ENCODE measurements at regions not wholly inside any gene's neighbourhood (a gene's known extent, or its start where the extent isn't known, plus 50 kb on each side); places are given as distances from the start of the nearest gene placed in this dataset.

- Histone ChIP-seq H3K27me3 (ENCODE audit: insufficient read depth, low read length) (no peaks in the 10 kb centered on the region), H3K4me3 (ENCODE audit: insufficient read depth, low read length) (no peak overlapping the region), H4K20me1 (ENCODE audit: insufficient read depth, low read length) (no peaks in the 10 kb centered on the region), H3K36me3 (ENCODE audit: insufficient read depth, low read length) (no peaks in the 10 kb centered on the region), H3K27ac (ENCODE audit: low read depth, low read length) (no peak overlapping the region), H3K4me1 (ENCODE audit: insufficient read depth, low read length) (no peaks in the 10 kb centered on the region), H2AFZ (ENCODE audit: low read length) (no peak overlapping the region), H3K79me2 (ENCODE audit: insufficient read depth, low read length) (no peaks in the 10 kb centered on the region), H3K4me2 (ENCODE audit: insufficient read depth, low read length) (no peak overlapping the region), H3K9me3 (ENCODE audit: low read depth, low read length) (no peaks in the 10 kb centered on the region)
- no peak for DNase-seq (ENCODE audit: insufficient read length, low spot score, missing footprints)
- no peak for TF ChIP-seq CTCF (IDR thresholded peaks at IDR 0.05; ENCODE audit: extremely low read depth, low read depth, low read length)
Measured at GRCh38 chr5:162929104-162929503, 508.3 kb upstream of the CCNG1 start.

GRCh38 chr5:162931501-162931900, 505.9 kb upstream of the CCNG1 start:
- Histone ChIP-seq H3K4me2 (ENCODE audit: insufficient read depth, low read length) (no peak overlapping the region), H3K27me3 (ENCODE audit: insufficient read depth, low read length) (no peaks in the 10 kb centered on the region), H3K27ac (ENCODE audit: low read depth, low read length) (no peak overlapping the region), H3K36me3 (ENCODE audit: insufficient read depth, low read length) (no peaks in the 10 kb centered on the region), H3K79me2 (ENCODE audit: insufficient read depth, low read length) (no peaks in the 10 kb centered on the region), H3K4me3 (ENCODE audit: insufficient read depth, low read length) (no peak overlapping the region), H4K20me1 (ENCODE audit: insufficient read depth, low read length) (no peaks in the 10 kb centered on the region), H3K4me1 (ENCODE audit: insufficient read depth, low read length) (no peaks in the 10 kb centered on the region), H3K9me3 (ENCODE audit: low read depth, low read length) (peaks cover 6% of the 10 kb centered on the region), H2AFZ (ENCODE audit: low read length) (no peak overlapping the region)
- TF ChIP-seq CTCF (IDR thresholded peaks at IDR 0.05; ENCODE audit: extremely low read depth, low read depth, low read length): no peak
- DNase-seq (ENCODE audit: insufficient read length, low spot score, missing footprints): no peak

DNA sequence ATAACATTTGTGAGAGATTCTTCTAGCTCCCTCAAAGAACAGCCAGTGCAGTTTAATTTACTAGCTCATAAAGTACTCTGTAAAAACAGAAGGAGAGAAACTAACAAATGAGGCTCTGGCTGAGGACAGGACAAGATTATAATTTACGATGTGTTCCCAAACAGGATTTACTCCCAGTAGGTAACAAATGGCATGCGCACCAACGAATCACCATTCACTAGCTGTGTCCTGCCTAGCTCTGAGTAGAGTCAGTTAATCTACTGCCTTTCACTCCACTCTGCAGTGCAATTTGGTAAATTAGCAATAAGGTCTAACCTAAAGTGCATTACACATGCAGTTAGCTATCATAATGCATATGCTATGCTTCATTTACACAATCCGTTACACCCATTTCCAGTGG, 497.4 kb upstream of the CCNG1 start:
- no peak overlapping the region for H3K4me2 ChIP-seq (ENCODE audit: insufficient read depth, low read length)
- no peaks in the 10 kb centered on the region for H4K20me1 ChIP-seq (ENCODE audit: insufficient read depth, low read length)
- H3K4me3 ChIP-seq (ENCODE audit: insufficient read depth, low read length): no peak overlapping the region
- DNase-seq (ENCODE audit: insufficient read length, low spot score, missing footprints): no peak
- H2AFZ ChIP-seq (ENCODE audit: low read length): no peak overlapping the region
- H3K27me3 ChIP-seq (ENCODE audit: insufficient read depth, low read length): no peaks in the 10 kb centered on the region
- TF ChIP-seq CTCF (IDR thresholded peaks at IDR 0.05; ENCODE audit: extremely low read depth, low read depth, low read length): no peak
- H3K36me3 ChIP-seq (ENCODE audit: insufficient read depth, low read length): no peaks in the 10 kb centered on the region
- H3K4me1 ChIP-seq (ENCODE audit: insufficient read depth, low read length): no peaks in the 10 kb centered on the region
- no peaks in the 10 kb centered on the region for H3K79me2 ChIP-seq (ENCODE audit: insufficient read depth, low read length)
- peaks cover 12% of the 10 kb centered on the region for H3K9me3 ChIP-seq (ENCODE audit: low read depth, low read length)
- H3K27ac ChIP-seq (ENCODE audit: low read depth, low read length): no peak overlapping the region

- H3K27ac ChIP-seq (ENCODE audit: low read depth, low read length): no peak overlapping the region
- no peak overlapping the region for H2AFZ ChIP-seq (ENCODE audit: low read length)
- H3K36me3 ChIP-seq (ENCODE audit: insufficient read depth, low read length): no peaks in the 10 kb centered on the region
- H3K27me3 ChIP-seq (ENCODE audit: insufficient read depth, low read length): no peaks in the 10 kb centered on the region
- no peaks in the 10 kb centered on the region for H4K20me1 ChIP-seq (ENCODE audit: insufficient read depth, low read length)
- no peaks in the 10 kb centered on the region for H3K79me2 ChIP-seq (ENCODE audit: insufficient read depth, low read length)
- no peak overlapping the region for H3K4me3 ChIP-seq (ENCODE audit: insufficient read depth, low read length)
- H3K4me1 ChIP-seq (ENCODE audit: insufficient read depth, low read length): no peaks in the 10 kb centered on the region
- H3K4me2 ChIP-seq (ENCODE audit: insufficient read depth, low read length): no peak overlapping the region
- no peak for TF ChIP-seq CTCF (IDR thresholded peaks at IDR 0.05; ENCODE audit: extremely low read depth, low read depth, low read length)
- no peak for DNase-seq (ENCODE audit: insufficient read length, low spot score, missing footprints)
- peaks cover 3% of the 10 kb centered on the region for H3K9me3 ChIP-seq (ENCODE audit: low read depth, low read length)
Measured at GRCh38 chr5:162948677-162949076, 488.7 kb upstream of the CCNG1 start.

Measured in osteoblast (primary cell).